ENCODE measurements at regions not wholly inside any gene's neighbourhood (a gene's known extent, or its start where the extent isn't known, plus 50 kb on each side); places are given as distances from the start of the nearest gene placed in this dataset.

GRCh38 chr5:5609935-5610334 lies 187.5 kb downstream of the ICE1 start:
- TF ChIP-seq EZH2 (IDR thresholded peaks at IDR 0.05; ENCODE audit: low read length), result no peak
- no peak for TF ChIP-seq CTCF (optimal IDR thresholded peaks at IDR 0.05 in 1 of 3, IDR thresholded peaks at IDR 0.05 in 1 of 3, conservative IDR thresholded peaks at IDR 0.05 in 1 of 3; ENCODE audit: extremely low read depth in 1 of 3, insufficient read depth in 2 of 3, low read length in 3 of 3)
- Histone ChIP-seq H3K79me2 (ENCODE audit: control insufficient read depth, insufficient read depth, low read length) (no peaks in the 10 kb centered on the region), H4K20me1 (ENCODE audit: control insufficient read depth, extremely low read depth, insufficient read depth, low read length) (no peaks in the 10 kb centered on the region), H3K4me3 (ENCODE audit: control insufficient read depth in 2 of 3, extremely low read depth in 1 of 3, insufficient read depth in 2 of 3, low read depth in 1 of 3, low read length in 3 of 3) (no peak overlapping the region), H3K4me2 (ENCODE audit: control insufficient read depth, extremely low read depth, insufficient read depth, low read depth, low read length) (no peak overlapping the region), H3K36me3 (ENCODE audit: control insufficient read depth in 2 of 2, extremely low read depth in 1 of 2, insufficient read depth in 2 of 2, low read length in 2 of 2) (no peaks in the 10 kb centered on the region), H3K27ac (ENCODE audit: control insufficient read depth, insufficient read depth, low read length) (no peak overlapping the region), H2AFZ (ENCODE audit: control insufficient read depth, low read length) (no peak overlapping the region), H3K9me3 (ENCODE audit: control insufficient read depth, low read depth, low read length) (peaks cover 2% of the 10 kb centered on the region), H3K27me3 (ENCODE audit: control insufficient read depth, extremely low read depth, insufficient read depth, low read length) (no peaks in the 10 kb centered on the region), H3K9ac (ENCODE audit: control insufficient read depth, extremely low read depth, insufficient read depth, low read length) (no peak overlapping the region), H3K4me1 (ENCODE audit: control insufficient read depth, extremely low read depth, insufficient read depth, low read length) (no peaks in the 10 kb centered on the region), H3K9me1 (ENCODE audit: control insufficient read depth, extremely low read depth, insufficient read depth, low read length) (no peaks in the 10 kb centered on the region)
- no peak for DNase-seq (ENCODE audit: low read depth, low spot score)
- dilution Hi-C loops (cut with MboI; ENCODE audit: extremely low pct_ligation_motif_present, low sequenced_read_pairs), result no loop called here
- no peak for FAIRE-seq

GRCh38 chr5:5605170-5605764 lies 182.8 kb downstream of the ICE1 start:
- Histone ChIP-seq H3K79me2 (ENCODE audit: control insufficient read depth, insufficient read depth, low read length) (no peaks in the 10 kb centered on the region), H3K27me3 (ENCODE audit: control insufficient read depth, extremely low read depth, insufficient read depth, low read length) (no peaks in the 10 kb centered on the region), H3K4me3 (ENCODE audit: control insufficient read depth in 2 of 3, extremely low read depth in 1 of 3, insufficient read depth in 2 of 3, low read depth in 1 of 3, low read length in 3 of 3) (no peak overlapping the region), H3K36me3 (ENCODE audit: control insufficient read depth in 2 of 2, extremely low read depth in 1 of 2, insufficient read depth in 2 of 2, low read length in 2 of 2) (no peaks in the 10 kb centered on the region), H3K9me1 (ENCODE audit: control insufficient read depth, extremely low read depth, insufficient read depth, low read length) (no peaks in the 10 kb centered on the region), H3K27ac (ENCODE audit: control insufficient read depth, insufficient read depth, low read length) (no peak overlapping the region), H3K9ac (ENCODE audit: control insufficient read depth, extremely low read depth, insufficient read depth, low read length) (no peak overlapping the region), H3K4me1 (ENCODE audit: control insufficient read depth, extremely low read depth, insufficient read depth, low read length) (no peaks in the 10 kb centered on the region), H2AFZ (ENCODE audit: control insufficient read depth, low read length) (no peak overlapping the region), H3K9me3 (ENCODE audit: control insufficient read depth, low read depth, low read length) (peaks cover under 1% of the 10 kb centered on the region), H4K20me1 (ENCODE audit: control insufficient read depth, extremely low read depth, insufficient read depth, low read length) (no peaks in the 10 kb centered on the region), H3K4me2 (ENCODE audit: control insufficient read depth, extremely low read depth, insufficient read depth, low read depth, low read length) (no peak overlapping the region)
- no peak for TF ChIP-seq EZH2 (IDR thresholded peaks at IDR 0.05; ENCODE audit: low read length)
- no peak for TF ChIP-seq CTCF (optimal IDR thresholded peaks at IDR 0.05 in 1 of 3, IDR thresholded peaks at IDR 0.05 in 1 of 3, conservative IDR thresholded peaks at IDR 0.05 in 1 of 3; ENCODE audit: extremely low read depth in 1 of 3, insufficient read depth in 2 of 3, low read length in 3 of 3)
- DNase-seq (ENCODE audit: low read depth, low spot score), result no peak
- FAIRE-seq, result no peak
- dilution Hi-C loops (cut with MboI; ENCODE audit: extremely low pct_ligation_motif_present, low sequenced_read_pairs), result no loop called here

Measured in keratinocyte (primary cell).